Colonic mucosa (tissue), 4 donors: ENCODE measurements at regions not wholly inside any gene's neighbourhood (a gene's known extent, or its start where the extent isn't known, plus 50 kb on each side); places are given as distances from the start of the nearest gene placed in this dataset. TPM values are rescaled to one million over a fixed set of nuclear protein-coding genes. Genes with fewer than 3 reads are reported as not detected.
"Not testable (repeated sequence)": the region's sequence is repeated elsewhere in the genome, so short reads cannot be mapped to it uniquely, and the experiment has no call there.

Experiments used
- DNase-seq: peaks from one replicate; pipeline ENCODE4 v3.0.0-alpha.2; 2020
- H3K27ac ChIP-seq: fragments of 200-600 bp; one replicate; pipeline ENCODE4 v1.8.0; 2021
- H3K27me3 ChIP-seq: fragments of 200-600 bp; one replicate; pipeline ENCODE4 v1.8.0; 2021
- H3K36me3 ChIP-seq: fragments of 200-600 bp; one replicate; pipeline ENCODE4 v1.8.0; 2021
- H3K4me1 ChIP-seq: fragments of 200-600 bp; one replicate; pipeline ENCODE4 v1.8.0; 2021; ENCODE audit warnings: mild to moderate bottlenecking
- H3K4me3 ChIP-seq: fragments of 200-600 bp; one replicate; pipeline ENCODE4 v1.8.0; 2021
- H3K9ac ChIP-seq, 2 donors: one replicate each; pipeline ENCODE4 v1.7.0; 2013; ENCODE audit warnings: control low read depth in 2 of 2, low read depth in 2 of 2, low read length in 2 of 2
- H3K9me3 ChIP-seq: fragments of 200-600 bp; one replicate; pipeline ENCODE4 v1.8.0; 2021
- intact Hi-C: fragments of 100-400 bp; cut with DNase I; formaldehyde crosslinking; loops from one replicate; pipeline ENCODE4 v1.14.1; 2022
- microRNA-seq: library from miRNA; unstranded; fragments of <30 nt; microRNA quantifications from one replicate; pipeline ENCODE4, GENCODE V29; 2019
- donor health status: healthy.
- donor health status: DM: no; HTN: no; CAD: no.
- donor health status: DM: no; HTN: no; CAD: no.

GRCh38 chr21:8251701-8252100, 2269.7 kb upstream of the TPTE start:
- not testable (repeated sequence) for H3K36me3 ChIP-seq, H3K9me3 ChIP-seq

GRCh38 chr21:8255094-8255493, 2266.3 kb upstream of the TPTE start:
- H3K4me3 ChIP-seq, H3K36me3 ChIP-seq, H3K27ac ChIP-seq, H3K27me3 ChIP-seq, intact Hi-C loops, H3K9me3 ChIP-seq, H3K9ac ChIP-seq, H3K4me1 ChIP-seq: not testable (repeated sequence)
- DNase-seq, result peak; percentile 16

More at GRCh38 chr21:8251701-8252100, 2269.7 kb upstream of the TPTE start:
- intact Hi-C loops, H3K27me3 ChIP-seq, H3K4me1 ChIP-seq, H3K9ac ChIP-seq, H3K4me3 ChIP-seq, H3K27ac ChIP-seq, DNase-seq: not testable (repeated sequence)

- H3K9me3 ChIP-seq, H3K9ac ChIP-seq, intact Hi-C loops, H3K36me3 ChIP-seq, H3K27ac ChIP-seq, H3K27me3 ChIP-seq, H3K4me3 ChIP-seq, H3K4me1 ChIP-seq: not testable (repeated sequence)
- DNase-seq, result peak; percentile 12
Observed at GRCh38 chr21:8257083-8257799, 2264.1 kb upstream of the TPTE start.

- H3K27me3 ChIP-seq, intact Hi-C loops, DNase-seq, H3K9me3 ChIP-seq, H3K36me3 ChIP-seq, H3K4me1 ChIP-seq, H3K9ac ChIP-seq, H3K4me3 ChIP-seq, H3K27ac ChIP-seq: not testable (repeated sequence)
Observed at GRCh38 chr21:8260065-8260627, 2261.2 kb upstream of the TPTE start.

Small RNA genes in the stretch of these regions (microRNA-seq; reads per million reads assigned to microRNA genes)
- gene MIR3648-1, result not detected
- gene MIR3687-1, result not detected
- not detected for gene MIR6724-1
- gene MIR6724-2, result not detected
